GM20000 (cell line): ENCODE measurements at regions not wholly inside any gene's neighbourhood (a gene's known extent, or its start where the extent isn't known, plus 50 kb on each side); places are given as distances from the start of the nearest gene placed in this dataset.
"Not testable (repeated sequence)": the region's sequence is repeated elsewhere in the genome, so short reads cannot be mapped to it uniquely, and the experiment has no call there.

ENCODE experiments used
- DNase-seq: peaks from one replicate; pipeline ENCODE4 v3.0.0; 2012; ENCODE audit warnings: low spot score
- TF ChIP-seq, protein P1 (sequence below): IDR thresholded peaks from 2 replicates; pipeline ENCODE4 v1.5.1; 2012; ENCODE audit warnings: mild to moderate bottlenecking, control low read depth; ENCODE audit errors: extremely low read depth, missing control alignments

DNA sequence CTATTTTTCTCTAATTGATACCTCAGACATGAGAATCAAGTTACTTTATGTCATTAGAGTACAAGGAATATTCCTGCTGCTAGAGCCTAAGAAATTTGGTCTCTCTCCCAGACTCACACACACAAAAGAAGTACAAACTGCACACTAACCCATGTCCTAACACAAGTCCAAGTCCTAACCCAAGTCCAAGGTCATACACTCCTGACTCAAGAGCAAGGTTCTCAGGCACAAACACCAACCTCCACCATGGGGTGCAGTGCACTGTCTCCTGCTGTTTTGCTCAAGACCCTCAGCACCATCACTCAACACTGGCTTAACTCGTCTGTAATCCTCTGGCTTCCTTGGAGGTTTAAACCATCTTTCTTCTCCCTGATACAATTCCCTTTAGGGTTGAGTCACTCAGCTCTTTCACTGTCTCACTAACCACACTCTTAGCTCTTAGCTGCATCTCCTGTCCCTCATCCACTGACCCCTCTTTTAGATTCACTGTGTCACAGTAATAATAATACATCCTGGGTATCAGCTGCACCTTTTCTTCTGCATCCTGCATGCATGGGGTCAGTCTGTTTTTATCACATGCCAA is 129.8 kb downstream of the BCL2L11 start:
- TF ChIP-seq, protein P1, sequence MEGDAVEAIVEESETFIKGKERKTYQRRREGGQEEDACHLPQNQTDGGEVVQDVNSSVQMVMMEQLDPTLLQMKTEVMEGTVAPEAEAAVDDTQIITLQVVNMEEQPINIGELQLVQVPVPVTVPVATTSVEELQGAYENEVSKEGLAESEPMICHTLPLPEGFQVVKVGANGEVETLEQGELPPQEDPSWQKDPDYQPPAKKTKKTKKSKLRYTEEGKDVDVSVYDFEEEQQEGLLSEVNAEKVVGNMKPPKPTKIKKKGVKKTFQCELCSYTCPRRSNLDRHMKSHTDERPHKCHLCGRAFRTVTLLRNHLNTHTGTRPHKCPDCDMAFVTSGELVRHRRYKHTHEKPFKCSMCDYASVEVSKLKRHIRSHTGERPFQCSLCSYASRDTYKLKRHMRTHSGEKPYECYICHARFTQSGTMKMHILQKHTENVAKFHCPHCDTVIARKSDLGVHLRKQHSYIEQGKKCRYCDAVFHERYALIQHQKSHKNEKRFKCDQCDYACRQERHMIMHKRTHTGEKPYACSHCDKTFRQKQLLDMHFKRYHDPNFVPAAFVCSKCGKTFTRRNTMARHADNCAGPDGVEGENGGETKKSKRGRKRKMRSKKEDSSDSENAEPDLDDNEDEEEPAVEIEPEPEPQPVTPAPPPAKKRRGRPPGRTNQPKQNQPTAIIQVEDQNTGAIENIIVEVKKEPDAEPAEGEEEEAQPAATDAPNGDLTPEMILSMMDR: no peak
- DNase-seq: no peak

DNA sequence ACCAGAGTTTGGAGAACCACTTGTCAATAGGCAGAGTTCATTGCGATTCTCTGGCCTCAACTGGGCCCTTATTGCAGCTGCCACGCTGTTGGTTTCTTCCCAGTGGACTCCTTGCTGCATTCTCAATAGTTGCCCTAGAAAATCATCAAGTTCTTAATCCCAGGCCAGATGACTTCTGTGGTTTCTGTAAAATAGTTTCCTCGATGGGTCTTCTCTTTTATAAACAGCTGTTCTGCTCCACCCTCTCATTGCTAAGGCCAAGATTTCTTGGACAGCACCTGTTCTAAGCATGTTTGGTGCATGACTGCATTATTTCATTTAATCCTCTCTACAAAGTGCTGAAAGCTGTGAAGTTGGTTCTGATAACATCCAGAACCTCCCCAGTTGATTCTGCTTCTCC is 131.0 kb downstream of the BCL2L11 start:
- DNase-seq: no peak
- TF ChIP-seq, protein P1: no peak

DNA sequence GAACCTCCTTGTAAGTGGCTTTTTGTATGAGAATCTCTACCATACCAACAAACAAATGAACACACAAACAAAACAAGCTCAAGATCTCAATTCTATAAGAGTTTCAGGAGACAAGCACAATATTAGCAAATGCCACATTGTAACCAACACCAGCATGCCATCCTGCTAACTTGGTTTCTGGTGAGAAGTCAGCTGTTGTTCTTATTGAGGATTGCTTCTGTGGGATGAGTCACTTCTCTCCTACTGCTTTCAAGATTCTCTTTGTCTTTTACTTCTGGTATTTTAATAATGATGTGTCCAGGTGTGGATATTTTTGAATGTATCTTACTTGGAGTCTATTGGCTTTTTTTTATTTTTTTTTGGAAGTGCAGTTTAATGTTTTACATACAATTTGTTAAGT is 131.7 kb downstream of the BCL2L11 start:
- no peak for DNase-seq
- TF ChIP-seq, protein P1: no peak

DNA sequence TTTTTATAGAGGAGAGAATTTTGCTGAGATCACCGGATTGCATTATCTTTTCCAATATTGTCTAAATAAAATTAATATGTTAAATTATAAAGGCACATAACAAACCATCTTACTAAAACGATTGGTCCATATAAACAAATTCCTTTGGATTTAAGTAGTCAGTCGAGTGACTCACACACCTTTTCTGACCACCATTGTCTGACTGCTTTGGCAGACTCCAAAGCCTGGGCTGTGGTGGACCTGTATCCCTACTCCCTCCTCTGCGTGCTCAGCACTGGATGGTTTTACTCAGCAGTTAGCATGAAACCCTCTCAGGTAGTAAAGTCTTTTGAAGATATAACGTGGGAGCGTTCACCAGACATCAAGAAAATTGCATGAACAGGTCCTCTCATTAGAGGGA is 134.2 kb downstream of the BCL2L11 start:
- DNase-seq: not testable (repeated sequence)

DNA sequence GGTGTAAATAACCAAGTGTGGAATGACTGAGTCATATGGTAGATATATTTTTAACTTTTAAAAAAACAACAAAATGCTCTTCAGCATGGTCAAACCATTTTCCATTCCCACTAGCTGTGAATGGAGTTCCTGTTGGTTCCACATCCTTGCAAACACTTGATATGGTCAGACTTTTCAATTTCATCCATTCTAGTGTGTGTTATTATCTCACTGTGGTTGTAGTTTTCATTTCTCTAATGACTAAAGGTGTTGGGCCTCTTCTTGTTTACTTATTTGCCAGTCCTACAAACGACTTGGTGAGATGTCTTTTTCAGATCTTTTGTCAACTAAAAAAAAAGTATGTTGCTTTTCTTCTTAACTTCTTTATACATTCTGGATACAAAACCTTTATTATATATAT is 135.9 kb downstream of the BCL2L11 start:
- DNase-seq: not testable (repeated sequence)

DNA sequence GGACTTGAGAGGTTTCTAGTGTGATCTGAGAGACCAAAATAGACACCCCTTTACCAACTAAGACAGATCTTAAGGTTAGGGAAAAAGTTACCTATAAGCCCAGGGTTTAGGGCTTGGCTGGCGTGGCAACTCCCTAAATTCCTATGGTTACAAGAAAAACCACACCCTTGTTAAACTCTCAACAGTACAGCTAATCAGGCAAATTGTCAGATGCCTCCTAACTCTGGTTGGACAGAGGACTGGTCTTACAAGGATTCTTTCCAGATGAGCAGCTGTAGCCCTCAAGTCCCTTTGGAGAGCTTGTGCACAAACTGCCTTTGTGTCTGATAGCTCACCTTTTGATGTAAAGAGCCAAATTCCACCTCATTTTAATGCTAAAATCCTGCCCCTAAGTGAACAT is 136.9 kb downstream of the BCL2L11 start:
- not testable (repeated sequence) for DNase-seq

DNA sequence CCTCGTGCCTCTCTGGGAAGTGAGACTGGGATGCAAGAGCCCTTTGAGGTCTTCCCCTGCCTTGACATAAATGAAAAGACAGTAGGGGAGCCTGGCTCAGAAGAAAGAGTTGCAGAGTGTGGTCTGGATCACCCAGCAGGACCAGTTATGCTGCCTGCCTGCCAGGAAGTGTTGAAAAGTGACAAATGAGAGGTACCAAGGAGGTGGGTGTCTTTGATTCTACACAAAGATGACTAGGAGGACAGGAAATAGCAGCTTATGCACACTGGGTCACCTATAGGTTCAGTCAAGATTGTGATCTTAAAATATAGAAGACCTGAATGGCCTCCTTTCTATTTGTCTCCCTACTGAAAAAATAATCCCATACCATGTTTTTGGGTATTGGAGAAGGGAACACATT is 137.6 kb downstream of the BCL2L11 start:
- DNase-seq: not testable (repeated sequence)

DNA sequence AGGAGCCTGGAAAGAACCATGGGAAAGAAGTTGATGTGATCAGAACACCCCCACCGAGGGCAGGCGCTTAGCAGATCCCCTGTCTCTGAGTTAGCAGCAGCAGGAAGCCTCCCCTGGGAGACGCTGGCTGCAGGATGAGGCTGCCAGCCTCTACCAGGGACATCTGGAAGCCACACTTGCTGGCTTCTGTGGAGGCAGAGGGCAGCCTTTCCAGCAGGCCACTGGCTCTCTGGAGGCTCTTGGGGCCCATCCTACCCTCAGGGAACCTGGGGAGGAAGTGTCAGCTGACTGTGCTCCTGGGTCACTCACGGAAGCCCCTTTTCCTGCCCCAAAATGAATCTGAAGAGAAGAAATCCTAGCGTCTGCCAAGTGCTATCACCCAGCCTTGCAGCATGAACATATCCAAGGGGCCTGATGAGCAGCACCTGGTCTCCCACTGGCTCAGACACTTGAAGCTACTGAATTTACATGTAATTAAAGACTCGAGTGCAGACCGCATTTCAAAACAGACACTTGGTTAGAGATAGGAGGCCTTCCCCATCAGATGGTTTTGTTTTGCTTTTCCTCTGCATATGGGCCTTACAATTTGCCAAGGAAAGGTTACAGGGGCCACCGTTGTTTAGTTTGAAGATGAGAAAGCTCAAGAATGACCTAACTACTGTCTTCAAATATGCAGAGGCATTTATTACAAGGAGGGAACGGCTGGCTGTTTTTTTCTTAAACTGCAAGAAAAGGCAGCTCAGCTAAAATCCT is 142.1 kb downstream of the BCL2L11 start:
- DNase-seq: not testable (repeated sequence)

DNA sequence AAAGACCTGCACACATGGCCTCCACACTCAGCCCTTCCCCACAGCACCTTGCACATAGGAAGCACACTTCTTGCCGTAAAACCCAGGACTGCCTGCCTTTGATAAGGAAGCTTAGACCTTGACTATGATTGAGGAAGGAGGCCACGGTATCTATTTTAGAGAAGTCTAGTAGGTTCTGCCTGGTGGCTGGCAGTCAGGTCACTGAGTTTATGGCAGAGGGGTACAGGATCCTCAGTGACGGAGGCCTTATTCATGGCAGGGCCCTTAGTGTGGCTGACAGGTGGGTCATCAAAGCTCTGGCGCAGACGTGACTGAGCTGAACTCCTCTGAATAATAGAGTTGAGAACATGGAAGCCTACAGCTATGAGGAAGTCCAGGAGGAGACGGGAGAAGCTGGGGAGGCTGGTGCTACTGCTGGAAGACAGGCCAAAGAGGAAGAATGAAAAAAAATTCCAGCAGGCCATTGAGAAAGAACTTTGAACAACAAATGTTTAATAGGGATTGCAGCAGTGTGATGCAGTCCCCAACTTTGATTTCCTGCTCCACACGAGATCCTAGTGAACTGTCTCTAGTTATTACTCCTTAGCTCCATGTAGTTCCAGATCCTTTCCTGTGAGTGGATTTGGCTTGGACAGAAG is 142.8 kb downstream of the BCL2L11 start:
- DNase-seq: not testable (repeated sequence)

DNA sequence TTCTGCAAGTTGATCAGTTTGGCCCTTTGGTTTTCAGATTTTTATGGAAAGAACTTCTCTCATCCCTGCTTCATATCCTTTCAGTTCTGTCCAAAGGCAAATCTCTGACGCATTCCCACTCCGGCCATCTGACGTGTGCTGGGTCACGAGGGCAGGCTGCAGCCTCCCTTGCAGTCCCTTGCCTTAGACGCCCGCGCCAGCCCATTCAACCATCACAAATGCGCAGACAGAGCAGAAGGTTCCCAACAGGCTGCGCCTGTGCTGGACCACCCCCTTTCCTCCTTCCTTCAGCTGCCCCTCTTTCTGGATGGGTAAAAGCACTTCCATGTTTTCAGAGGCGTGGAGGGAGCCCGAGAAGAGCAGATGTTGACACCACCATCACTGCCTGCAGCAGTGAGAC is 144.2 kb downstream of the BCL2L11 start:
- DNase-seq: not testable (repeated sequence)

DNA sequence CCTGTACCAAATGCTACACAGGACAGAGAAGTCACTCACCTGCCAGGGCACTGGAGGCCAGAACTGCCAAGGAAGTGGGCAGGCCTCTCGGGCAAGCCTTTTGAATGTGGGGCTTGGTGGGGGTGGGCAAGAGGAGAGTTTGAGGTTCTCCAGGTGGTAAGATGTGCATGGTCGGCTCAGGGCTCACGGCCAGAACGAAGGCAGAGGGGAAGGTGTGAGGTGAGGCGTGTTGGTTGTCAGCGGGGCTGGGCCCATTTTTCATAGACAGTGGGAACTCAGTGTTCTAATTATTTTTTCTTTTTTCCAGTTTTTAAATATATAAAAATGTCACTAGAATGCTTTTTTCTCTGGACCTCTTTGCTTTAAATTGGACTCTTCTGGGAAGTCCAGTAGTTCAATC is 145.8 kb downstream of the BCL2L11 start:
- not testable (repeated sequence) for DNase-seq

DNA sequence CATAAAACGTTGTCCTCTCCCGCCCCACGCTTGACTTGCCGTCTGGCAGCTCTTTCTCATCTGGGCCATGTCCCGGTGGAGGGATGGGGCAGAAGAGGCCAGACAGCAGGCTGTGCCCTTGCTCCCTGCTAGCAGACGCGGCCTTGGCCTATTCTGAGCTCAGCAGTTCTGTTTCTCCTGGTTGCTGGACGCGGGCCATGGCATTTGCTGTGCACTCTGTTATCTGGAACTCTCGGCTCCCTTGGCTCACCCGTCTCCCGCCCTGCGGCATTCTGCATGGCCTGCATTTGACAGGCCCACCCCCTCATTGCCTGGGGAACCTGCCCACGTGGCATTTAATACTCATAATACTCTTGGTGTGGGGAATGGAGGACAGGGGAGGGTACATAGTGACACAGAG is 146.3 kb downstream of the BCL2L11 start:
- not testable (repeated sequence) for DNase-seq

DNA sequence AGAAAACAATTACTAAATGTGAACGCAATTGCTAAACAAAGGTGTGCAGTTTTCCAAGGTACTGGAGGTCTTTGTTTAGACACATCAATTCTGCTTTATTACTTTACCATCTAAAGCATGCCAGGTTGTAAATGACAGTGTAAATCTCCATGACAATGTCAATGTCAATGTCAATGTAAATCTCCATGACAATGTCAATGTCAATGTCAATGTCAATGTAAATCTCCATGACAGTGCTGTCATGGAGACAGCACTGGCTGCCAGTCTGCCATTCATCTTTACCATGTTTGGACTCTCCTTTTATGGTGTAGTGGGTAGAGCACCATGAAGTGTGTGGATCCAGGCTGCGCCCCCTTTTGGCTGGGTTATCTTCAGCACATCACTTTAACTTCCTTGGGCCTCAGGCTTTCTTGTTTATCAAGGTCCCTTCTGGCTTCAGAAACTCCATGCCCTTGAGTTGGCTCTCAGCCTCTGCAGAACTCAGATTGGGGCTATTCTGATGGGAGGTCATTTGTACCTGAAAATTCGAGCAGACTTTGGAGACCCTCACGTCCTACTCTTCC is 149.1 kb downstream of the BCL2L11 start:
- not testable (repeated sequence) for DNase-seq

DNA sequence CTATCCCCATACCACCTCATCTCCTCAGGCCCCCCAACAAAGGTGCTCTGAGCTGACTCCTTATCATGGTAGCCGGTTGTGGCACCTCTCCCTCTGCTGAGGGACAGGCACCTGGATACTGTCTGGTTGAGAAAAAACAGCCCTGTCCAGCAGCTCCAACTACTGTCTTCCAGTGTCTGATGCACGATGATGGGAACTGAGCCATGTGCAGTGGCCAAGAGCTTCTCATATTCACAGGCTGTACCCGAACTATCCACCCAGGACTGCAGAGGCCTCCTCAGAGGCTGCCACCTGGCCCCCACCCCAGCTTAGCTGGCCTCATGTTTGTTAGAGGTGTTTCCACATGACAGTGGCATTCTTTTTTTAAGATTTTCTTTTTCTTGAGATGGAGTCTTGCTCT is 149.9 kb downstream of the BCL2L11 start:
- DNase-seq: not testable (repeated sequence)

DNA sequence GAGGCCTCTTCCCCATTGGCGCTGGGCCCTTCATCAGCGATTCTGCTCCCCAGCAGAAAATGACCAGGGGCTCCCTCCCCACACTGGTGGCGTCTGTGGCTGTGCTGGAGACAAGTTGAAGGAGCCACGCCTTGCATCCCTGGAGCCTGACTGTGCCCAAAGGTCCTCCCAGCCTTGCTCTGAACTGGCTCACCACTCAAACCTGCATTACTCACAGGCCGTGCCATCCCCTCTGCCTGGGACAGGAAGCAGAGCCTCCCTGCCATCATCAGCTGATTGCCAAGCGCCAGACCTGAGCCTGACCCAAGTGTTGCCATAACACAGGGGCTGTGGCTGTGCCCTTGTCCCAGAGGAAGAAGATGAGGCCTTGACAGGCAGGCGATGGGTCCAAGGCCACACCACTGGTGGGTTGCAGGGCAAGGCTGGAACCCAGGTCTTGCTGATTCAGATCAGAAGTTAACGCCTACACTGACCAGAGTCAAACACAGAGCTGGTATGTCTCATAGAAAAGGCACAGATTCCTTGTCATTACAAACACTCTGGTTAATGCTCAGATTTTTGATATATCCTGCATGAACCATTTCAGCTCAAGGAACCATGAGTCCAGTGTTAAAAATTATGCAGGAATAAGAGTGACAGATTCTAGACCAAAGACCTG is 151.1 kb downstream of the BCL2L11 start:
- not testable (repeated sequence) for DNase-seq

DNA sequence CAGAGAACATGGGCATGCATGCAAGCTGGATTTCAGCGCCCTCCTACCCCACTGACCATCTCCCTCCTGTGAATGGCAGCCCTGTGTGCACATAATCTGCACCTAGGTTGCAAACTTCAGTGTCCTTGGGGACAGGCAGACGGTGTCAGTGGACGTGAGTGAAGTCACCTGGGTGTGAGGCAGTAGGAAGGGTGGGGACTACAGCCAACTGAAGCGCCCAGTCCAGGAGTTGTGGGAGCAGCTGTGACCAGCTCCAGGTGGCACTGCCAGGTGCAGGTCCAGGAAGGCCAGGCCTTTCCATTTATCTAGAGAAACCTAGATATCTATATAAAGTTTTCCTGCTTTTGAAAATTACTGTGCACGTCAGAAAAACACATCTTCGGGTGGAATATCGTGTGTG is 152.3 kb downstream of the BCL2L11 start:
- not testable (repeated sequence) for DNase-seq
